H9 (cell line): ENCODE measurements at regions not wholly inside any gene's neighbourhood (a gene's known extent, or its start where the extent isn't known, plus 50 kb on each side); places are given as distances from the start of the nearest gene placed in this dataset.

Experiments used
- DNase-seq: peaks from one replicate; pipeline ENCODE4 v3.0.0-alpha.2; 2017
- H2AFZ ChIP-seq: one replicate; pipeline ENCODE4 v1.6.1; 2013; ENCODE audit warnings: mild to moderate bottlenecking, low read length, control low read depth, moderate library complexity
- H2AK5ac ChIP-seq: 2 replicates; pipeline ENCODE4 v1.6.1; 2013; ENCODE audit warnings: low read length, control low read depth, mixed read lengths; ENCODE audit not compliant: insufficient read length
- H2BK120ac ChIP-seq: one replicate; pipeline ENCODE4 v1.6.1; 2013; ENCODE audit warnings: low read depth, mild to moderate bottlenecking, low read length, control low read depth, inconsistent platforms; ENCODE audit not compliant: poor library complexity, severe bottlenecking
- H2BK12ac ChIP-seq: 2 replicates; pipeline ENCODE4 v1.6.1; 2013; ENCODE audit warnings: low read length, control low read depth, mixed read lengths, low read depth; ENCODE audit not compliant: insufficient read length
- H2BK15ac ChIP-seq: 2 replicates; pipeline ENCODE4 v1.6.1; 2013; ENCODE audit warnings: low read depth, low read length, control low read depth
- H2BK20ac ChIP-seq: one replicate; pipeline ENCODE4 v1.6.1; 2013; ENCODE audit warnings: low read depth, mild to moderate bottlenecking, low read length, control low read depth, inconsistent platforms; ENCODE audit not compliant: poor library complexity, severe bottlenecking
- H2BK5ac ChIP-seq: 2 replicates; pipeline ENCODE4 v1.6.1; 2013; ENCODE audit warnings: low read length, control low read depth, mixed read lengths; ENCODE audit not compliant: insufficient read length
- H3K14ac ChIP-seq: 2 replicates; pipeline ENCODE4 v1.6.1; 2013; ENCODE audit warnings: low read length, control low read depth; ENCODE audit not compliant: insufficient read depth
- H3K18ac ChIP-seq: 2 replicates; pipeline ENCODE4 v1.6.1; 2013; ENCODE audit warnings: low read depth, mild to moderate bottlenecking, mixed read lengths, low read length, control low read depth; ENCODE audit not compliant: insufficient read length
- H3K23ac ChIP-seq: 2 replicates; pipeline ENCODE4 v1.6.1; 2013; ENCODE audit warnings: low read length, control low read depth, mixed read lengths, low read depth; ENCODE audit not compliant: insufficient read length
- H3K23me2 ChIP-seq: 2 replicates; pipeline ENCODE4 v1.6.1; 2013; ENCODE audit warnings: low read depth, mild to moderate bottlenecking, mixed read lengths, low read length, control low read depth; ENCODE audit not compliant: insufficient read length, poor library complexity, severe bottlenecking
- H3K27ac ChIP-seq: 2 replicates; pipeline ENCODE4 v1.5.1; 2013; ENCODE audit warnings: low read length, control low read depth, mixed read lengths, low read depth; ENCODE audit not compliant: insufficient read length
- H3K27me3 ChIP-seq: 2 replicates; pipeline ENCODE4 v1.6.1; 2013; ENCODE audit warnings: low read length, control low read depth, inconsistent platforms; ENCODE audit not compliant: insufficient read depth
- H3K4ac ChIP-seq: 2 replicates; pipeline ENCODE4 v1.6.1; 2013; ENCODE audit warnings: low read depth, mild to moderate bottlenecking, control low read depth, inconsistent platforms, low read length, moderate library complexity
- H3K4me1 ChIP-seq: 2 replicates; pipeline ENCODE4 v1.6.1; 2013; ENCODE audit warnings: low read length, control low read depth, inconsistent platforms; ENCODE audit not compliant: insufficient read depth
- H3K4me2 ChIP-seq: 2 replicates; pipeline ENCODE4 v1.6.1; 2013; ENCODE audit warnings: low read length, control low read depth, mixed read lengths; ENCODE audit not compliant: insufficient read length, insufficient read depth
- H3K56ac ChIP-seq: 2 replicates; pipeline ENCODE4 v1.6.1; 2013; ENCODE audit warnings: low read depth, mild to moderate bottlenecking, mixed read lengths, low read length, control low read depth; ENCODE audit not compliant: insufficient read length
- H3K79me1 ChIP-seq: 2 replicates; pipeline ENCODE4 v1.6.1; 2013; ENCODE audit warnings: low read depth, mild to moderate bottlenecking, moderate library complexity, low read length, control low read depth, inconsistent platforms; ENCODE audit not compliant: insufficient read depth, poor library complexity, severe bottlenecking
- H3K79me2 ChIP-seq: 2 replicates; pipeline ENCODE4 v1.6.1; 2013; ENCODE audit warnings: low read length, control low read depth, inconsistent platforms; ENCODE audit not compliant: insufficient read depth
- H3K9ac ChIP-seq: 2 replicates; pipeline ENCODE4 v1.6.1; 2013; ENCODE audit warnings: low read length, control low read depth, mixed read lengths; ENCODE audit not compliant: insufficient read length; ENCODE audit errors: extremely low read depth
- H3K9me3 ChIP-seq: one replicate; pipeline ENCODE4 v1.6.1; 2013; ENCODE audit warnings: low read depth, low read length, inconsistent platforms; ENCODE audit not compliant: control insufficient read depth
- H3T11ph ChIP-seq: one replicate; pipeline ENCODE4 v1.6.1; 2013; ENCODE audit warnings: mild to moderate bottlenecking, low read length, control low read depth, inconsistent platforms
- H4K20me1 ChIP-seq: one replicate; pipeline ENCODE4 v1.6.1; 2013; ENCODE audit not compliant: control insufficient read depth, insufficient read length, insufficient read depth
- H4K5ac ChIP-seq: 2 replicates; pipeline ENCODE4 v1.6.1; 2013; ENCODE audit warnings: low read depth, mild to moderate bottlenecking, mixed read lengths, low read length, control low read depth; ENCODE audit not compliant: insufficient read length
- H4K8ac ChIP-seq: replicated peaks from 2 replicates; pipeline ENCODE4 v1.6.1; 2013; ENCODE audit warnings: low read length, control low read depth, mixed read lengths, low read depth; ENCODE audit not compliant: insufficient read length
- H4K91ac ChIP-seq: 2 replicates; pipeline ENCODE4 v1.6.1; 2013; ENCODE audit warnings: low read depth, mild to moderate bottlenecking, moderate library complexity, mixed read lengths, low read length, control low read depth; ENCODE audit not compliant: insufficient read length
- H3K27ac Mint-ChIP-seq, 3 experiments: 2 replicates in 2 of 3; 3 replicates in 1 of 3; pipeline ENCODE4 v1.8.0; 2020 to 2021; ENCODE audit warnings: mixed read lengths in 3 of 3, mild to moderate bottlenecking in 1 of 3, moderate library complexity in 1 of 3
- H3K27me3 Mint-ChIP-seq: 2 replicates; pipeline ENCODE4 v1.8.0; 2021; ENCODE audit warnings: low read depth, mild to moderate bottlenecking, moderate library complexity, mixed read lengths
- H3K36me3 Mint-ChIP-seq, 3 experiments: 2 replicates in 2 of 3; 3 replicates in 1 of 3; pipeline ENCODE4 v1.8.0; 2020 to 2021; ENCODE audit warnings: low read depth in 3 of 3, mixed read lengths in 3 of 3; ENCODE audit not compliant: insufficient read depth in 1 of 3
- H3K4me1 Mint-ChIP-seq, 2 experiments: 2 replicates each; pipeline ENCODE4 v1.8.0; 2020; ENCODE audit warnings: mixed read lengths in 2 of 2
- H3K4me3 Mint-ChIP-seq, 2 experiments: 2 replicates in 1 of 2; 3 replicates in 1 of 2; pipeline ENCODE4 v1.8.0; 2020 to 2021; ENCODE audit warnings: mild to moderate bottlenecking in 2 of 2, mixed read lengths in 2 of 2, moderate library complexity in 1 of 2
- H3K9me3 Mint-ChIP-seq, 2 experiments: 2 replicates in 1 of 2; 3 replicates in 1 of 2; pipeline ENCODE4 v1.8.0; 2020; ENCODE audit warnings: mild to moderate bottlenecking in 2 of 2, mixed read lengths in 2 of 2, moderate library complexity in 1 of 2
- WGBS: extraction: QIAGEN DNeasy Blood & Tissue Kit; methylation state at CpG from one replicate; pipeline ENCODE4 v1.1.7; 2013; ENCODE audit warnings: missing lambda C conversion rate, low lambda C conversion rate, mixed read lengths; ENCODE audit not compliant: insufficient read length; ENCODE audit errors: extremely low coverage; 5-methylcytosine and 5-hydroxymethylcytosine counted together
- TF ChIP-seq, protein P1 (sequence below): fragments of 200-600 bp; sonication (generic); conservative IDR thresholded peaks from 3 replicates; pipeline ENCODE4 v1.8.0; 2021; ENCODE audit warnings: antibody characterized with exemption, mild to moderate bottlenecking

GRCh38 chr14:21990116-21990515 lies 316.5 kb upstream of the OR4E1 start:
- Histone ChIP-seq H3K23me2 (no peaks in the 10 kb centered on the region), H4K8ac (no peak overlapping the region), H4K91ac (no peak overlapping the region), H2BK20ac (no peak overlapping the region), H2AK5ac (no peak overlapping the region), H3T11ph (no peak overlapping the region), H3K56ac (no peak overlapping the region), H2BK12ac (no peak overlapping the region), H3K4me1 (no peaks in the 10 kb centered on the region), H2AFZ (no peak overlapping the region), H3K9me3 (no peaks in the 10 kb centered on the region), H3K23ac (no peak overlapping the region), H3K14ac (no peak overlapping the region), H3K9ac (no peak overlapping the region), H3K79me2 (no peaks in the 10 kb centered on the region), H3K27ac (no peak overlapping the region), H3K4me2 (no peak overlapping the region), H3K79me1 (no peaks in the 10 kb centered on the region), H3K4ac (no peak overlapping the region), H4K20me1 (no peaks in the 10 kb centered on the region), H3K27me3 (no peaks in the 10 kb centered on the region), H2BK15ac (no peak overlapping the region), H2BK5ac (no peak overlapping the region), H3K18ac (no peak overlapping the region), H4K5ac (no peak overlapping the region), H2BK120ac (no peak overlapping the region)
- Mint-ChIP-seq H3K36me3 (no peaks in the 10 kb centered on the region), H3K27ac (no peak overlapping the region), H3K9me3 (no peaks in the 10 kb centered on the region), H3K27me3 (peaks cover 3% of the 10 kb centered on the region; the same call in 1 of the 2 replicates), H3K4me1 (no peaks in the 10 kb centered on the region), H3K4me3 (no peak overlapping the region)
- no CpG with 5 or more reads among the region's 2 CpGs for WGBS
- TF ChIP-seq, protein P1, sequence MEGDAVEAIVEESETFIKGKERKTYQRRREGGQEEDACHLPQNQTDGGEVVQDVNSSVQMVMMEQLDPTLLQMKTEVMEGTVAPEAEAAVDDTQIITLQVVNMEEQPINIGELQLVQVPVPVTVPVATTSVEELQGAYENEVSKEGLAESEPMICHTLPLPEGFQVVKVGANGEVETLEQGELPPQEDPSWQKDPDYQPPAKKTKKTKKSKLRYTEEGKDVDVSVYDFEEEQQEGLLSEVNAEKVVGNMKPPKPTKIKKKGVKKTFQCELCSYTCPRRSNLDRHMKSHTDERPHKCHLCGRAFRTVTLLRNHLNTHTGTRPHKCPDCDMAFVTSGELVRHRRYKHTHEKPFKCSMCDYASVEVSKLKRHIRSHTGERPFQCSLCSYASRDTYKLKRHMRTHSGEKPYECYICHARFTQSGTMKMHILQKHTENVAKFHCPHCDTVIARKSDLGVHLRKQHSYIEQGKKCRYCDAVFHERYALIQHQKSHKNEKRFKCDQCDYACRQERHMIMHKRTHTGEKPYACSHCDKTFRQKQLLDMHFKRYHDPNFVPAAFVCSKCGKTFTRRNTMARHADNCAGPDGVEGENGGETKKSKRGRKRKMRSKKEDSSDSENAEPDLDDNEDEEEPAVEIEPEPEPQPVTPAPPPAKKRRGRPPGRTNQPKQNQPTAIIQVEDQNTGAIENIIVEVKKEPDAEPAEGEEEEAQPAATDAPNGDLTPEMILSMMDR = peak; percentile 58
- DNase-seq = no peak
